COLO668 (cell line): ENCODE measurements at regions not wholly inside any gene's neighbourhood (a gene's known extent, or its start where the extent isn't known, plus 50 kb on each side); places are given as distances from the start of the nearest gene placed in this dataset.
"Not testable (repeated sequence)": the region's sequence is repeated elsewhere in the genome, so short reads cannot be mapped to it uniquely, and the experiment has no call there.

Source experiments
- DNase-seq: peaks from one replicate; lab custom pipeline; 2025; ENCODE audit not compliant: unreplicated experiment; lab: John Stamatoyannopoulos, UW

DNA sequence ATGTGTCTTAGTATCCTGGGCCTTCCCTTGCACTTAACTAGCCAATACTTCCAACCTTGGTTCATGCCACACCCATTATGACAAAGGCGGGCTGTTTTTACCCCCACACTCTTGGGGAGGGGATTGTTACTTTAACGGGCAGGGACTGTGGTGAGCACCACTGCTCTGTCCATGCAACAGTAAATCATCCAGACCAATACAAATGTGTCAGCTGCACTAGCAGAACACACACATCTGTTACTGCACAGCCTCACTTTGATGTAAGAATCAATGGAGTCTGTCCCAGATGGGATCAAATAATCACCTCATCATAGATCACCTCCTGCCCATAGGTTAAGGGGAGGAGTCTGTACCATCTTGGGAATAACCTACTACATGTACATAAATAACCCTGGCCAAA, 58.1 kb downstream of the NPAP1 start:
- no peak for DNase-seq

DNA sequence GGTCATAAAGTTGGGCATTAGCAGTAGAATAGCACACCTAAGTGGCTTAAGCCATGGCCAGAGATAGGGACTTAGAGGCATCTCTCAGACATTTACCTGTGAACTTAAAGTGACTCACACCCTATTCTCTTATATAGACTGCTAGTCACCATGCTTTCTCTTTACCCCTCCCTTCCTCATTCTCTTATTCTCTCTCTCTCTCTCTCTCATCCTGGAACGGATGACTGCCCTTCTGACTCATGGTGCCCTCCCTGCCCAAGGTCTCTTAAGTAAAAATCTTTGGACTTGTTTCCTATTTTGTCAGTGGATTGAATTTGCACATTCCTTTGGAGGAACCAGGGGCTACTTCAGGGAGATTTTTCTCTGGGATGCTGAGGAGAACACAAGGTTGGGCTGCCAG, 58.8 kb downstream of the NPAP1 start:
- DNase-seq: no peak

DNA sequence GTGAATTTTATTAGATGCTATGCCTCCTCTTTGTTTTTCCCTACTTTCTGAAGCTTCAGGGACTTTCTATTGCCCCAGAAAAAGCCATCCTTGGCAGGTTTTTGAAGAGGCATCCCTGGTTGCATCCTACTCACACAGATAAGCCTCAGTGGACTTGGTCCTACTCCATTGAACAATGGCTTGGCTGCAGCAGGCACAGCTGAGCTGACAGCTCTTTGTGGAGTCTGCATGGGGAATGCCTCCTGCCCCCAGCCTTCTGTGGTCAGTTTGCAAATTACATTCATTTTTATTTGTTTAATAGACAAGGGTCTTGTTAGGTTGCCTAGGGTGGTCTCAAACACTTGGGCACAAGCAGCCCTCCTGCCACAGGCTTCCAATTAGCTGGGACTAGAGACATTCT, 69.7 kb downstream of the NPAP1 start:
- DNase-seq: no peak

DNA sequence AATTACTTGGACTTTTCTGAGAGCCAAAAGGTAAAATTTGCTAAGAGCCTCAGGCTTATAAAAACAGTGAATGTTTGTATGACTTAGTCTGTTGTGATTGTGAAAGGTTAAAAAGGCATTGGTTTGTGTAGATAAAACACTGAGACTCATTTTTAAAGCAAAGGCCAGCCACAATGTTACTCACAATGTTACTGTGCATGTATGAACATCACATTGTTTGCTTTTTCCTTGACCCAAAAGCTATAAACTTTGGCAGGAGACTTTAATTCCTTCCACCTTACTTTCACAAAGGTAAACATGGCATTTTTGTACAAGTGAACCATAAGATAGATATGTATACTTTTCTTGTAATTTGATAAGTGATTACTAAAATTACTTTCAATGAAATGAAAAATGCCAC, 70.5 kb downstream of the NPAP1 start:
- no peak for DNase-seq

DNA sequence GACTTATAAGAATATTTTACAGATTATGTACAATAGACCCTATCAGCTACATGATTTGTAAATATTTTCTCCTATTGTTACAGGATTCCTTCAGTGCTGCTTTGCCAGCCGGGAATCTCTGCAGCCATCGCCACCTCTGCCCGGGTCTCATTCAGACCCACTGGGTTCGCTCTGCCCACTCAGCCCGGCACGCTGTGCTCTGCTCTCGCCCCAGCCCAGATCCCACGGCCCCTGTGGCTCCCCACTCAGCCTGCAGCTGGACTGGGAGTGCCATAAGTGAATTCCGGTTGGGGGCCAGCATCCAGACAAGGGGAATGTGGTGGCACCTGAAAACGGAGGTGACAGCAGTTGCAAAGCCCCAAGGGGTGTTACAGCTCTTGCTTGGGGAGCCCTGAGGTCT, 71.8 kb downstream of the NPAP1 start:
- DNase-seq: no peak

DNA sequence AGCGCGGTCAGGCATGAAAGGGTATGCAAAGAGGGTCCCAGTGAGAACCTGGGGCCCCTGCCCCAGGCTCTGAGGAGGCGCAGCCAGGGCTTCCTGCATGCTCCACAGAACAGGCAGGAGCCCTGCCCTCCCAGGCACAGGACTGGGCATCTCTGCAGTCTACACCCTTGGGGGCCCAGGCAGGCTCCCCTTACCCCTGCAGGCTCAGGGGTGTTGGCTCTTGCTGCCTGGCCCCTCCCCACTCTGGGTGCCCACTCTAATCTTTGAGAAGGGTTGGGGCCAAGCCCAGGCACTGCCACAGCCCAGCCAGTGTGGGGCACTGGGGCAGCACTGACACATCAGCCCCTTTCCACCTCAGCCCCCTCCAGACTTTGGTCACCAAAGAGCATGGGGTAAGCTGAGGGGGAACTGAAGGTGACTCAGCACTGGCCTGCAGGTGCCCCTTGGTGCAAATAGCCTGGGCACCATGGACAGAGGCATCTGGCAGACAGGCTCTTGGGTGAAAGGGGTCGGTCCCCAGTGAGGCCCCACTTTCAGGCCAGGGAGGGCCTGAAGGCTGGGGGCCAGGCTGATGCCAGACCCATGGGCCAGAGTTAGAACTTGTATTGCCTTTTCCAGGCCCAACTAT, 73.4 kb downstream of the NPAP1 start:
- no peak for DNase-seq

DNA sequence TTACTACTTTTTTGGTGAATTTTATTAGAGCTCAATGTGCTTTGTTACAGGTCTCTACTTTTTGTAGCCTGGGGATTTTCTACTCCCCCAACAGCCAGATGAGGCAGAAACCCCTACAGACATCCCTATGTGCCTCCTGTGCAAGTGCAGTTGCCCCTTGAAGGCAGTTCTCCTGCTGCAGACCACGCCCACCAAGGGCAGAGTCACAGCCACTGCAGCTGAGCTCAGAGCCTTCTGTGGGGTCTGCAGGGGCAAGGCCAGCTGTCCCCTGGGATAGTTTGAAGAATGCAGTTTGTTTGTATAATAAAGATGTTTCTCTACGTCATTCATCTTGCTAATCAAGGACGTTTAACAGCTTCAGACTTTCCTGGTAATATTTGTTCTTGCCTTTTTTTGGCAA, 76.8 kb downstream of the NPAP1 start:
- DNase-seq: no peak

DNA sequence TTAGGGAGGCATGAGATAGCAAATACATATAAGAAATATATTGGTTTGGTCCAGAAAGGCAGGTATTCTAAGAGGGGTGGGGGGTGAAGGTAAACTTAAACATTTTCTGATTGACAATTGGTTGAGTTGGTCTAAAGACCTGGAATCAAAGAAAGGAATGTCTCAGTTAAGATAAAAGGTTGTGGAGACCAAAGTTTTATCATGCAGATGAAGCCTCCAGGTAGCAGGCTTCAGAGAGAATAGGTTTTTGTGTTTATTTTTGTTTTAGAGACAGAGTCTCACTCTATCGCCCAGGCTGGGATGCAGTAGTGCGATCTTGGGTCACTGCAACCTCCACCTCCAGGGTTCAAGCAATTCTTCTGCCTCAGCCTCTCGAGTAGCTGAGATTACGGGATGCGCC, 80.5 kb downstream of the NPAP1 start:
- no peak for DNase-seq

DNA sequence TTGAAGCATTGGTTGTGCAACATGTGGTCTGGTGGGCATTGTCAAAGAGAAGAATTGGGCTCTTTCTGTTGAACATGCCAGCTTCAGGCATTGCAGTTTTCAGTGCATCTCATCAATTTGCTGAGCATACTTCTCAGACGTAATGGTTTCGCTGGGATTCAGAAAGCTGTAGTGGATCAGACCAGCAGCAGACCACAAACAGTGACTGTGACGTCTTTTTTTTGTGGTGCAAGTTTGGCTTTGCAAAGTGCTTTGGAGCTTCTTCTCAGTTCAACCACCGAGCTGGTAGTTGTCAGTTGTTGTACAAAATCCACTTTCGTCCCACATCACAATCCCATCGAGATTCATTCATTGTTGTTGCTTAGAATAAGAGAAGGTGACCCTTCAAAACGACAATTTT, 84.5 kb downstream of the NPAP1 start:
- DNase-seq: no peak

DNA sequence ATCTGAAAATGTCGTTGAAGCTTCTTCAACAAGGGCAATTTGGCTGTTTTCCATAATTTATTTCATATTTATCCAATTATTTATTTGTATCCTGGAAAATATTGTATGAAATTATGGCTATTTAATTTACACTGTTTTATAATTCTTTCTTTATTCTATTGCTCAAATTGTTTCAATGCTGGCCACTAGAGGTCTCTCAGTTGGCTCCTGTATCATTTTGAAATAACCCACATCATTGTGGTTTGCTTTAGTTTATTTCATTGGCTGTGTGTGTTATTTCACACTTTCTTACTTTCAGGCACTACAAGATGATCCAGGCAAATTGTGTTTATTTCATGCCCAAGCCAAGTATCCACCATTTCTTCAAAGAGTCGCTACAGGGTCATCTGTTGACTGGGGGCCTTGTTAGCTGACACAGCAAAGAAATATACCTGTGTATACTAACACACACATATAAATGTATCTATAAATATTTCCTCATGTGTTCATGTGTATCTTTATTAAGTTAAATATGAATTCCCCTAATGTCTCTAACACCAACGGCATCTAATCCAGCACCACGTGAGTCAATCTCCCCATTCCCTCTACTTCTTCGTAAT, 86.2 kb downstream of the NPAP1 start:
- no peak for DNase-seq

DNA sequence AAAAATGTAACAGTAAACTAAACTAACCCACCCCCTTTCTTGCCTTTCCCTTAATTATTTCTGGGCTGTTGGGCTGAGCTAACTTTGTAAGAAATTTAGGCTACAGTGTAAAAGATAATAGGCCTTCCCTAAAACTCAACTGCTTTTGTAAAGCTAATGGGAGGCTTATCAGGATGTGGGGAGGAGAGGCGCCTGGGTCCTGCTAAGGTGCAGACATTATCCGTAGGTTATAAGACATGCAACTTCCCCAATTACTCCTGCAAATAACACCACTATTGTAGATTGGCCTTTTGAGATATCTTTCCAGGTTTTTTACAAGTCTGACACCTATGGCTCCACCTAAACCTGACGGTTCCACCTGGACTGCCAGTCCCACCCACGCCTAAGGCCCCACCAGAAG, 88.3 kb downstream of the NPAP1 start:
- no peak for DNase-seq

DNA sequence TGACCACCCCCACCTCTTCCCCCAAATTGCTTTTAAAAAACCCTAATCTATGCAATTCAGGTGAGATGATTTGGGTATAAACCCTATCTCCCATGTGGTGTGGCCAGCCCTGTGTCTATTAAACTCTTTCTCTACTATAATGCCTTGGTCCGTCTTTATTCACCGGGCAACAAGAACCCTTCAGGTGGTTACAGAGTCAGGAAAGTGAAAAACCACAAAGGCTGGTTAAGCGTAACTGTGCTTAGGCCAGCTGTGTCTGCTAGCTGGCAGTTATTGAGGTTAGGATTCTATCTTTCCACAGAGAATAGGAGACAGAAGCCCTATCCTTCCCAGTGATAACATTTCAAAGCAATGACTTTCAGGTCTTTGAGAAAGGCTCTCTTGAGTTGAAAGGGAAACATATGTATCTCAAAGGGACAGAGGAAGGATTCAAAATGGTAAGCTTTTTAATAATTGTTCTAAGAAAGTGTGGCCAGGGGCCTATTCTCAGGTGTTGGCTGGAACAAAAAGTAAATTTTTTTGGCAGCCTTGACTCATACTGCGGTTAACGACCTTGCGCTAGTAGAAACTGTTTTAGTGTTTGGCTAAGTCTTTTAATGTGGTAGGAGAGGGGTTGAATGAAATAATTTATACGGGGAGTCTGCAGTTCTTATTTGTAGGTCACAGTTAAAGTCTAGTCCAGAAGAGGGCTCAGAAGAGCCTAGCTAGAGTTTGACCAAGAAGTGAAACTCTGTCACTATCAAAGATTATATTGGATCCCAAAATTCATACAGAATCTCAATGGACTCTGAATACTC, 89.0 kb downstream of the NPAP1 start:
- no peak for DNase-seq

DNA sequence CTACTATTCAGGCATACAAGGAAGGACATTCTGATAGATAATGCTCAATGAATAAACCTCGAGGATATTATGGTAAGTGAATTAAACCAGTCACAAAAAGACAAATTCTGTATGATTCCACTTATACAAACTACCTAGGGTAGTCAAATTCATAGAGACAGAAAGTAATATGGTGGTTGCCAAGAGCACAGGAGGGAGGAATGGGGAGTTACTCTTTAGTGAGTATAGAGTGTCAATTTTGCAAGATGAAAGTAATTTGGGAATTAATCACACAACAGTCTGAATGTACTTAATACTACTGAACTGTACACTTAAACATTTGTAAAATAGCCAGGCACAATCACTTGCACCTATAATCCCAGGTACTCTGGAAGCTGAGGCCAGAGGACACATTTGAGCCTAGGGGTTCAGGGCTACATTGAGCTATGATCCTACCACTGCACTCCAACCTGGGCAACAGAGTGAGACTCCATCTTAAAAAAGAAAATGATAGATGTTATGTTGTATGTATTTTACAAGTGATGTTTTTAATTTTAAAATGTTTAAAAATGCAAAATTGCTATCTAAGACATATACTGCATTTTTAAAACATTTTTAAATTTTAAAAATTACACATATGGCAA, 91.0 kb downstream of the NPAP1 start:
- DNase-seq: no peak

DNA sequence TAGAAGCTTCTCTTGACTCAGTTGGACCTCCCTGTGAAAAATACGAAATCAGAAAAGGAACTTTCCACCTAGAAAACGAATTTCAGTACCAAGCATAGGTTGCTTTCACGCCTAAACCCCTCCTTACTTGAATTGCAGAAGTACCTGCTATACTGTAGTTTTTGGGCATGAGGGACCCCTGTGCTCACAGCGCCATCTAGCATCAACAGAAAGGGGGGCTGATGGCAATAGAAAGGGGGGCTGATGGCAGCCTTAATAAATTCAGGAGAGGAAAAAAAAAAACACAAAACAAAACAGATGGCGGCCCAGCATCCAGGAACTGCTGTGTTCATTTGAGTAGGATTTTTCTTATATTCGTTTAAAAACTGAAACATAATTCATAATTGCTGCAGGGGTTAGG, 96.7 kb downstream of the NPAP1 start:
- DNase-seq: no peak

DNA sequence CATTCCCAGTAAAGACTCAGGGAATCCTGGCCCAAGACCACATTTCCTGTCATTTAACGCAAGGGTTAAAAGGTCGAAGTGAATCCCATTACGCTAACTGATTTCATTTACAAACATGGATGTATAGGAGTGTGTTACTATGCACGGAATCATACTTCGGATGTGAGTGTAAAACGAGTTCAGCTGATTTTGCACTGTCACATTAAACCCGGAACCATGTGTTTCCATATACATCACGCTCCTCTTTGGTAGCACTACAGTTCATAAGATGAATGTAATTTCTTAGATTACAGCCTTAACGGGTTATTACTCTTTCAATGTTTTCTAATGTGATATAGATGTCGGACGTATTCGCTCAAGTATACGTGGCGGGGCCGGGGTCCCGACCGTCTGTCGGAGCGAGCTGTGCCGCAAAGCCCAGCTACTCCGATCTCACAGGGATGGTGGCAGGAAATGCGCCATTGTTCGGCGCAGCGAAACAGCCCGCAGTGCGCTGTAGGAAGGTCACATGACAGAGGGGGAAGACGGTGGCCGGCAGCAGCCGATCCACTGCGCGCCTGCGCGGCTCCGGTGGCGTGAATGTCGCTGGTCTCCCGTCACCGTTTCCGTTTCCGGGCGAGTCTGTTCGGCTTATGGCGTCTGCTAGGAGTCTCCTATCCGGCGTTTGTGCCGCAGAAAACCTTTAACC, 97.3 kb downstream of the NPAP1 start:
- DNase-seq: no peak

DNA sequence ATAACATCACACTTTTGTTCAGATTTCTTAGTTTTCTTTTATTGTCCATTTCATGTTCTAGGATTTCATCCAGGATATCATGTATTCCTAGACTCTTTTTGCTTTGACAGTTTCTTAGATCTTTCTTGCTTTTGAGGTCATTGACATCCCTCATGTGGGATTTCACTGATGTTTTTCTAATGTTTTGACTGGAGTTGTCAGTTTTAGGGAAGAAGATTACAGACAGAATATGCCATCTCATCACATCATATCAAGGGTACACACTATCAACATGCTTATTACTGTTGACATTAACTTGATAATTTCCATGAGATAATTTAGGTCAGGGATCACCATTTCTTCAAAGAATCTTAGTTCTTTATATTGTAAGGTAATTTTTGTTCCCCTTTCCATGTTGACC, 101.7 kb downstream of the NPAP1 start:
- no peak for DNase-seq

DNA sequence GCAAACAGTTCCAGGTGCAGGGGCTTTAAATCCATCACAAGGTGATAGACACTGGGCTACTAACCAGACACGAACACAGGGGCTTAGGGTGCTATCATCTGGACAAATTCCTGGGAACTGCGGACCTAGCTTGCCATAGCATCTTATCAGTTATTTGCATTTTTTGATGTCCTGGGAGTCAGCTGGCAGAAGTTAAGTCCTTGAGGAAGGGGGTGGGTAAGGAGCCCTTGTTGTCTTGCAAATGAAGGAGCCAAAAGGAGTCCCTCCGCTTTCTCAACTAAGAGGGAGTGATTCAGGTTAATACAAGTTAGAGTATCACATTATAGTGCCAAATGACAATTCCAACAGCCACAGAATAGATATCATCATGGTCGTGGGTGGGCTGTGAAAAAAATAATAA, 108.9 kb downstream of the NPAP1 start:
- DNase-seq: no peak

DNA sequence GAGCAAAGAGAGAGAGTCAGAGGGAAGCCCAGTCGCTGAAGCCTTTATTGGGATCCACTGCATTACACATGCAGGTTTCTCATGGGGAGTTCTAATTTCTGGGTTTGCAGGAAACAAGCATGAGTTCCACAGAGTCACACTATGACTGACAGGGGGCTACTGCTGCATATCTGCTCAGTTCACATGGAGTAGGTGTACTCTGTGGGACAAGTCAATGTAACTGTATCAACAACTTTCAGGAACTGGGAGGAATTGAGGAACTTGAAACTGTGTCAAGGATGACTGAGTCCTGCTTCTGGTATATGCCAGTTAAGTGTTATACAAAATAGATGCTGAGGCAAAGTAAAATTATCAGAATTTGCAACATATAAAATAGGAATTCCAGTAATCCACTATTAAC, 110.8 kb downstream of the NPAP1 start:
- no peak for DNase-seq

DNA sequence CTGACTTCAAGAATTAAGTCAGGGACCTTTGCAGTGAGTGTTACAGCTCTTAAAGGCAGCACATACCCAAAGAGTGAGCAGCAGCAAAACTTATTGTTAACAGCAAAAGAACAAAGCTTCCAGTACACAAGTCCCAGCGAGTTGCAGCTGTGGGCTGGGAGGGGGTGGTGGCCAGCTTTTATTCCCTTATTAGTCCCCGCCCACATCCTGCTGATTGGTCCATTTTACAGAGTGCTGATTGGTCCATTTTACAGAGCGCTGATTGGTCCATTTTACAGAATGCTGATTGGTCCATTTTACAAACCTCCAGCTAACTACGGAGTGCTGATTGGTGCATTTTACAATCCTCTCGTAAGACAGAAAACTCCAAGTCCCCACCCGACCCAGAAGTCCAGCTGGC, 127.0 kb downstream of the NPAP1 start:
- DNase-seq: not testable (repeated sequence)

DNA sequence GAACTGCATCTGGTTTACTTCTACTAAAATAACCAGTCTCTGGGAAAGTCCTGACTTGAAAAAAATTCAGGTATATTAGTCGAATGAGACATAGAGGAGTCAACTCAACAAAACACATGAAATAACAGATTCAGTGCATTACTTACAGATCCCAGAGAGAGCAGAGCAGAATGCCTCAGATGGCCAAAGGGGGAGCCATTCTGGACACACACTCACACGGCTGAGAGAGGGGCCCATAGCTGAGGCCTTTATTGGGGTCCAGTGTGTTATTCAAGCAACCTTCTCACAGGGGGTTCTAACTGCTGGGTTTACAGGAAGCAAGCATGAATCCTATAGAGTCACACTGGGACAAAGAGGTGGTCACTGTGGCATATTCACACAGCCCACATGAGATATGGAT, 135.1 kb upstream of the SNRPN start:
- no peak for DNase-seq

DNA sequence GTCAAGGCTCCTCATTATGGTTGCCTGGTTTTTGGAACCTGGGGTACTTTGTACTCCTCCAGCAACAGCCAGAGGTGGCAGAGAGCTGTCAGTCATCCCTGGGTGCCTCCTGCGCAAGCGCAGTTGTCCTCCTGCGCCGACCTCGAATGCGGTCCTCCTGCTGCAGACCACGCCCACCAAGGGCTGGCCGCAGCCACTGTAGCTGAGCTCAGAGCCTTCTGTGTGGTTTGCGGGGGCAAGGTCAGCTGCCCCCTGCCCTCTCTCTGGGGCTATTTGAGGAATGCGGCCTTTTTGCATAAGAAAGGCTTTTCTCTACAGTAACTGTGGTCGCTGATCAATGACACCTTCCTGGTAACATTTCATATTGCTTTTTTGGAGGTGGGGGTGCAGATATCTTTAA, 131.3 kb upstream of the SNRPN start:
- DNase-seq: no peak

DNA sequence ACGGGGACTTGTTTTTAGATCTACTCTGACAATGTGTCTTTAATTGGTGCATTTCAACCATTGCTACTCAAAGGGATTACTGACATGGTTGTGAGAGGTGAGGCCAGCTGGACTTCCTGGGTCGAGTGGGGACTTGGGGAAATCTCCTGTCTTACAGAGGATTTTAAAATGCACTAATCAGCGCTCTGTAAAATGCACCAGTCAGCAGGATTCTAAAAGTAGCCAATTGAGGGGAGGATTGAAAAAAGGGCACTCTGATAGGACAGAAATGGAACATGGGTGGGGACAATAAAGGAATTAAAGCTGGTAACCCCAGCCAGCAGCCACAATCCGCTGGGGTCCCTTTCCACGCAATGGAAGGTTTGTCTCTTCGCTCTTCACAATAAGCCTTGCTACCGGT, 122.5 kb upstream of the SNRPN start:
- no peak for DNase-seq
